ENCODE measurements at regions not wholly inside any gene's neighbourhood (a gene's known extent, or its start where the extent isn't known, plus 50 kb on each side); places are given as distances from the start of the nearest gene placed in this dataset.

GRCh38 chr5:103801681-103802080, 239.1 kb upstream of the NUDT12 start:
- H3K4me1 Mint-ChIP-seq = no peaks in the 10 kb centered on the region
- ATAC-seq (ENCODE audit: low read depth) (no peak), DNase-seq (no peak)
- ChIA-PET POLR2A (no interaction called here), CTCF (no interaction called here)
- no peaks in the 10 kb centered on the region for H3K27me3 Mint-ChIP-seq
- no peak overlapping the region for H3K27ac Mint-ChIP-seq
- no peaks in the 10 kb centered on the region for H3K36me3 Mint-ChIP-seq (ENCODE audit: low read depth)
- H3K9me3 Mint-ChIP-seq = peaks cover 3% of the 10 kb centered on the region
- no peak for TF ChIP-seq CTCF (IDR thresholded peaks at IDR 0.05)
- intact Hi-C loops (cut with micrococcal nuclease) = no loop called here
- H3K4me3 Mint-ChIP-seq = no peak overlapping the region

- H3K27ac Mint-ChIP-seq = no peak overlapping the region
Observed at GRCh38 chr5:103800741-103801495, 238.3 kb upstream of the NUDT12 start.

GRCh38 chr5:103793595-103794182, 231.1 kb upstream of the NUDT12 start:
- POLR2A ChIA-PET = no interaction called here
- no peaks in the 10 kb centered on the region for H3K27me3 Mint-ChIP-seq
- CTCF ChIA-PET = no interaction called here
- H3K4me1 Mint-ChIP-seq = no peaks in the 10 kb centered on the region
- intact Hi-C loops (cut with micrococcal nuclease) = no loop called here
- H3K9me3 Mint-ChIP-seq = peaks cover 26% of the 10 kb centered on the region
- ATAC-seq (ENCODE audit: low read depth) (no peak), DNase-seq (no peak)
- no peaks in the 10 kb centered on the region for H3K36me3 Mint-ChIP-seq (ENCODE audit: low read depth)
- no peak for TF ChIP-seq CTCF (IDR thresholded peaks at IDR 0.05)
- H3K4me3 Mint-ChIP-seq = no peak overlapping the region
- H3K27ac Mint-ChIP-seq = no peak overlapping the region

More at GRCh38 chr5:103800741-103801495, 238.3 kb upstream of the NUDT12 start:
- Mint-ChIP-seq H3K9me3 (peaks cover 3% of the 10 kb centered on the region), H3K4me1 (no peaks in the 10 kb centered on the region), H3K36me3 (ENCODE audit: low read depth) (no peaks in the 10 kb centered on the region), H3K27me3 (no peaks in the 10 kb centered on the region), H3K4me3 (no peak overlapping the region)
- ATAC-seq (ENCODE audit: low read depth) (no peak), DNase-seq (no peak)
- TF ChIP-seq CTCF (IDR thresholded peaks at IDR 0.05) = no peak
- CTCF ChIA-PET = no interaction called here
- intact Hi-C loops (cut with micrococcal nuclease) = no loop called here
- POLR2A ChIA-PET = no interaction called here

GRCh38 chr5:103785569-103785968, 223.0 kb upstream of the NUDT12 start:
- DNase-seq (no peak), ATAC-seq (ENCODE audit: low read depth) (no peak)
- ChIA-PET POLR2A (no interaction called here), CTCF (no interaction called here)
- Mint-ChIP-seq H3K4me1 (no peaks in the 10 kb centered on the region), H3K9me3 (peaks cover 6% of the 10 kb centered on the region), H3K27me3 (no peaks in the 10 kb centered on the region), H3K4me3 (no peak overlapping the region), H3K27ac (no peak overlapping the region), H3K36me3 (ENCODE audit: low read depth) (no peaks in the 10 kb centered on the region)
- intact Hi-C loops (cut with micrococcal nuclease) = no loop called here
- no peak for TF ChIP-seq CTCF (IDR thresholded peaks at IDR 0.05)

GRCh38 chr5:103783669-103784068, 221.1 kb upstream of the NUDT12 start:
- POLR2A ChIA-PET = no interaction called here
- intact Hi-C loops (cut with micrococcal nuclease) = no loop called here
- ATAC-seq (ENCODE audit: low read depth) = no peak

More at GRCh38 chr5:103783669-103784068, 221.1 kb upstream of the NUDT12 start:
- CTCF ChIA-PET = no interaction called here
- Mint-ChIP-seq H3K4me1 (no peaks in the 10 kb centered on the region), H3K36me3 (ENCODE audit: low read depth) (no peaks in the 10 kb centered on the region), H3K27ac (no peak overlapping the region), H3K9me3 (no peaks in the 10 kb centered on the region), H3K27me3 (no peaks in the 10 kb centered on the region), H3K4me3 (no peak overlapping the region)
- DNase-seq = no peak
- TF ChIP-seq CTCF (IDR thresholded peaks at IDR 0.05) = no peak

Measured in activated B cell treated with CpG ODN at 0.5 μM for 24 hours (primary cell).